ENCODE measurements at regions not wholly inside any gene's neighbourhood (a gene's known extent, or its start where the extent isn't known, plus 50 kb on each side); places are given as distances from the start of the nearest gene placed in this dataset.

DNA sequence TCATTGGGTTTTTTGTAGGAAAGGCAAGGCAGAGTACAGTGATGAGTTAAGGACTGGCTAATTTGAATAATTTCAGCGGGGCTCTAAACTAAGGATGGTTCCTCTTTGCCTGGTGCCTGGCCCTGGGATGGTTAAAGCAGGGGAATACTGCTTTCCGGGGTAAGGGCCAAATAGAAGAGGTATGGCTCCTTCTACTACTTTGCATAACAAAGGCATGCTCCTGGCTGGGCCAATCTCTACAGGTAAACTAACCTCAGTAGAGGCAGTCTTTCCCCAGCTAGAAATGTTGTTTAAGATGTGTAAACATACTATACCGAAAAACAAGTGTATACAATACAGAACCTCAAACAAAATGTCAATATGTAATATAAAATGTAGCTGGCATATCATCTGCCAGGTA lies 1239.0 kb downstream of the SLC16A7 start:
- H3K4me3 ChIP-seq (replicated peaks in 1 of 2; ENCODE audit: low read depth in 1 of 2, low read length in 2 of 2): no peak overlapping the region
- H3K79me2 ChIP-seq (ENCODE audit: insufficient read depth, low read length): no peaks in the 10 kb centered on the region
- H3K9me2 ChIP-seq (ENCODE audit: insufficient read depth): no peaks in the 10 kb centered on the region
- ChIA-PET CTCF (no interaction called here), RAD21 (ENCODE audit: low non-redundant PET in 1 of 2, low total read pairs in 2 of 2, uncharacterized antibody in 2 of 2, unreplicated experiment in 2 of 2) (no interaction called here), POLR2A (no interaction called here)
- H3K36me3 ChIP-seq (ENCODE audit: control insufficient read depth in 1 of 2, insufficient read depth in 2 of 2, low read length in 2 of 2): no peaks in the 10 kb centered on the region
- no peak for ATAC-seq
- no peak for TF ChIP-seq POLR2AphosphoS5 (IDR thresholded peaks at IDR 0.05; ENCODE audit: low read depth, low read length)
- TF ChIP-seq EZH2 (IDR thresholded peaks at IDR 0.05): no peak
- TF ChIP-seq, protein P1, sequence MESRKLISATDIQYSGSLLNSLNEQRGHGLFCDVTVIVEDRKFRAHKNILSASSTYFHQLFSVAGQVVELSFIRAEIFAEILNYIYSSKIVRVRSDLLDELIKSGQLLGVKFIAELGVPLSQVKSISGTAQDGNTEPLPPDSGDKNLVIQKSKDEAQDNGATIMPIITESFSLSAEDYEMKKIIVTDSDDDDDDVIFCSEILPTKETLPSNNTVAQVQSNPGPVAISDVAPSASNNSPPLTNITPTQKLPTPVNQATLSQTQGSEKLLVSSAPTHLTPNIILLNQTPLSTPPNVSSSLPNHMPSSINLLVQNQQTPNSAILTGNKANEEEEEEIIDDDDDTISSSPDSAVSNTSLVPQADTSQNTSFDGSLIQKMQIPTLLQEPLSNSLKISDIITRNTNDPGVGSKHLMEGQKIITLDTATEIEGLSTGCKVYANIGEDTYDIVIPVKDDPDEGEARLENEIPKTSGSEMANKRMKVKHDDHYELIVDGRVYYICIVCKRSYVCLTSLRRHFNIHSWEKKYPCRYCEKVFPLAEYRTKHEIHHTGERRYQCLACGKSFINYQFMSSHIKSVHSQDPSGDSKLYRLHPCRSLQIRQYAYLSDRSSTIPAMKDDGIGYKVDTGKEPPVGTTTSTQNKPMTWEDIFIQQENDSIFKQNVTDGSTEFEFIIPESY (IDR thresholded peaks at IDR 0.05; ENCODE audit: extremely low read depth, insufficient replicate concordance, low read length): no peak
- no peak for TF ChIP-seq SIN3A (IDR thresholded peaks at IDR 0.05; ENCODE audit: low read depth)
- TF ChIP-seq, protein P2, sequence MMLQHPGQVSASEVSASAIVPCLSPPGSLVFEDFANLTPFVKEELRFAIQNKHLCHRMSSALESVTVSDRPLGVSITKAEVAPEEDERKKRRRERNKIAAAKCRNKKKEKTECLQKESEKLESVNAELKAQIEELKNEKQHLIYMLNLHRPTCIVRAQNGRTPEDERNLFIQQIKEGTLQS (IDR thresholded peaks at IDR 0.05): no peak
- TF ChIP-seq CBX3 (IDR thresholded peaks at IDR 0.05; ENCODE audit: low read depth): no peak
- TF ChIP-seq POLR2A (IDR thresholded peaks at IDR 0.05; ENCODE audit: borderline replicate concordance, extremely low read depth, insufficient read depth, insufficient read length): no peak
- no peak for TF ChIP-seq JUND (IDR thresholded peaks at IDR 0.05)
- TF ChIP-seq TCF7L2 (IDR thresholded peaks at IDR 0.05; ENCODE audit: borderline replicate concordance, extremely low read depth, insufficient read depth, insufficient read length): no peak
- no peak for TF ChIP-seq ZFX (IDR thresholded peaks at IDR 0.05)
- H3K9me3 ChIP-seq (ENCODE audit: control insufficient read depth in 1 of 2, insufficient read depth in 1 of 2, low read depth in 1 of 2, low read length in 2 of 2): no peaks in the 10 kb centered on the region
- no peak for DNase-seq (ENCODE audit: low read depth, low spot score)
- intact Hi-C loops (cut with micrococcal nuclease): no loop called here
- no peak overlapping the region for H3K27ac ChIP-seq (ENCODE audit: low read depth, low read length)
- no peak overlapping the region for H2AFZ ChIP-seq (ENCODE audit: low read depth, low read length, poor library complexity, severe bottlenecking)
- no peaks in the 10 kb centered on the region for H4K20me1 ChIP-seq (ENCODE audit: insufficient read depth)
- no TSS peak for BruUV-seq (replicated peaks)
- no peaks in the 10 kb centered on the region for H3K4me1 ChIP-seq (ENCODE audit: control insufficient read depth in 1 of 2, insufficient read depth in 2 of 2, low read length in 2 of 2)
- H3K27me3 ChIP-seq (ENCODE audit: insufficient read depth, low read length): no peaks in the 10 kb centered on the region
- no peak overlapping the region for H3K4me2 ChIP-seq (ENCODE audit: low read length)
- H3K9ac ChIP-seq (ENCODE audit: low read length): no peak overlapping the region

DNA sequence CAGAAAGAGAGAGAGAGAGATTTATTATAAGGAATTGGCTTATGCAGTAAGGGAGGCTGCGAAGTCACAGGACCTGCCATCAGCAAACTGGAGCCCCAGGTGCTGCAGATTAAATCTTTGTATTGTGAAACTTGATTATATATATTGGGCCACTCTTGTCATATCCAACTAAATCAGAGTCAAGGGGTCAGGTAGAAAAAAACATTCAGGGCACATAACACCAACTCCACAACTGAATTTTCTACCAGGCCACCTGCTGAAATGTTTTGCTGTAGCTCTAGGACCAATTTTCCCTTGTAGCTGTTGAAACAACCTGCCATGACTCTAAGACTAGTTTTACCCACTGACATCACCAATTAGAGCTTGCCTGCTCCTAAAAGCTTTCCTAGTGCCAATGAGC lies 1240.8 kb downstream of the SLC16A7 start:
- Histone ChIP-seq H3K9me2 (ENCODE audit: insufficient read depth) (no peaks in the 10 kb centered on the region), H3K79me2 (ENCODE audit: insufficient read depth, low read length) (no peaks in the 10 kb centered on the region), H3K4me2 (ENCODE audit: low read length) (no peak overlapping the region), H3K9me3 (ENCODE audit: control insufficient read depth in 1 of 2, insufficient read depth in 1 of 2, low read depth in 1 of 2, low read length in 2 of 2) (no peaks in the 10 kb centered on the region), H3K4me1 (ENCODE audit: control insufficient read depth in 1 of 2, insufficient read depth in 2 of 2, low read length in 2 of 2) (no peaks in the 10 kb centered on the region), H3K27me3 (ENCODE audit: insufficient read depth, low read length) (no peaks in the 10 kb centered on the region), H3K4me3 (replicated peaks in 1 of 2; ENCODE audit: low read depth in 1 of 2, low read length in 2 of 2) (no peak overlapping the region), H2AFZ (ENCODE audit: low read depth, low read length, poor library complexity, severe bottlenecking) (no peak overlapping the region), H4K20me1 (ENCODE audit: insufficient read depth) (no peaks in the 10 kb centered on the region), H3K36me3 (ENCODE audit: control insufficient read depth in 1 of 2, insufficient read depth in 2 of 2, low read length in 2 of 2) (no peaks in the 10 kb centered on the region), H3K27ac (ENCODE audit: low read depth, low read length) (no peak overlapping the region), H3K9ac (ENCODE audit: low read length) (no peak overlapping the region)
- BruUV-seq (replicated peaks): no TSS peak
- DNase-seq (ENCODE audit: low read depth, low spot score) (no peak), ATAC-seq (no peak)
- ChIA-PET POLR2A (no interaction called here), RAD21 (ENCODE audit: low non-redundant PET in 1 of 2, low total read pairs in 2 of 2, uncharacterized antibody in 2 of 2, unreplicated experiment in 2 of 2) (no interaction called here), CTCF (no interaction called here)
- intact Hi-C loops (cut with micrococcal nuclease): no loop called here
- TF ChIP-seq SRF (IDR thresholded peaks at IDR 0.05; ENCODE audit: low read depth) (no peak), FOSL1 (IDR thresholded peaks at IDR 0.05; ENCODE audit: low read depth) (no peak), POLR2AphosphoS5 (IDR thresholded peaks at IDR 0.05; ENCODE audit: low read depth, low read length) (no peak), CBX3 (IDR thresholded peaks at IDR 0.05; ENCODE audit: low read depth) (no peak), EZH2 (IDR thresholded peaks at IDR 0.05) (no peak), YY1 (IDR thresholded peaks at IDR 0.05; ENCODE audit: extremely low read depth, insufficient replicate concordance, low read depth, low read length) (no peak), SP1 (IDR thresholded peaks at IDR 0.05; ENCODE audit: low read depth) (no peak), CEBPB (IDR thresholded peaks at IDR 0.05; ENCODE audit: low read depth) (no peak), JUND (IDR thresholded peaks at IDR 0.05) (no peak), POLR2A (IDR thresholded peaks at IDR 0.05; ENCODE audit: borderline replicate concordance, extremely low read depth, insufficient read depth, insufficient read length) (no peak), ZFX (IDR thresholded peaks at IDR 0.05) (no peak)
- TF ChIP-seq, protein P3, sequence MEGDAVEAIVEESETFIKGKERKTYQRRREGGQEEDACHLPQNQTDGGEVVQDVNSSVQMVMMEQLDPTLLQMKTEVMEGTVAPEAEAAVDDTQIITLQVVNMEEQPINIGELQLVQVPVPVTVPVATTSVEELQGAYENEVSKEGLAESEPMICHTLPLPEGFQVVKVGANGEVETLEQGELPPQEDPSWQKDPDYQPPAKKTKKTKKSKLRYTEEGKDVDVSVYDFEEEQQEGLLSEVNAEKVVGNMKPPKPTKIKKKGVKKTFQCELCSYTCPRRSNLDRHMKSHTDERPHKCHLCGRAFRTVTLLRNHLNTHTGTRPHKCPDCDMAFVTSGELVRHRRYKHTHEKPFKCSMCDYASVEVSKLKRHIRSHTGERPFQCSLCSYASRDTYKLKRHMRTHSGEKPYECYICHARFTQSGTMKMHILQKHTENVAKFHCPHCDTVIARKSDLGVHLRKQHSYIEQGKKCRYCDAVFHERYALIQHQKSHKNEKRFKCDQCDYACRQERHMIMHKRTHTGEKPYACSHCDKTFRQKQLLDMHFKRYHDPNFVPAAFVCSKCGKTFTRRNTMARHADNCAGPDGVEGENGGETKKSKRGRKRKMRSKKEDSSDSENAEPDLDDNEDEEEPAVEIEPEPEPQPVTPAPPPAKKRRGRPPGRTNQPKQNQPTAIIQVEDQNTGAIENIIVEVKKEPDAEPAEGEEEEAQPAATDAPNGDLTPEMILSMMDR (IDR thresholded peaks at IDR 0.05 in 2 of 3, conservative IDR thresholded peaks at IDR 0.05 in 1 of 3; ENCODE audit: borderline replicate concordance in 1 of 3, insufficient read depth in 1 of 3, low read depth in 2 of 3, low read length in 2 of 3): no peak
- TF ChIP-seq, protein P4, sequence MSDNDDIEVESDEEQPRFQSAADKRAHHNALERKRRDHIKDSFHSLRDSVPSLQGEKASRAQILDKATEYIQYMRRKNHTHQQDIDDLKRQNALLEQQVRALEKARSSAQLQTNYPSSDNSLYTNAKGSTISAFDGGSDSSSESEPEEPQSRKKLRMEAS (IDR thresholded peaks at IDR 0.05): no peak
- TF ChIP-seq, protein P2 (IDR thresholded peaks at IDR 0.05): no peak
